OCI-M1 (cell line): ENCODE measurements at regions not wholly inside any gene's neighbourhood (a gene's known extent, or its start where the extent isn't known, plus 50 kb on each side); places are given as distances from the start of the nearest gene placed in this dataset.
"Not testable (repeated sequence)": the region's sequence is repeated elsewhere in the genome, so short reads cannot be mapped to it uniquely, and the experiment has no call there.

Experiments used
- DNase-seq: peaks from one replicate; lab custom pipeline; 2025; lab: John Stamatoyannopoulos, UW

DNA sequence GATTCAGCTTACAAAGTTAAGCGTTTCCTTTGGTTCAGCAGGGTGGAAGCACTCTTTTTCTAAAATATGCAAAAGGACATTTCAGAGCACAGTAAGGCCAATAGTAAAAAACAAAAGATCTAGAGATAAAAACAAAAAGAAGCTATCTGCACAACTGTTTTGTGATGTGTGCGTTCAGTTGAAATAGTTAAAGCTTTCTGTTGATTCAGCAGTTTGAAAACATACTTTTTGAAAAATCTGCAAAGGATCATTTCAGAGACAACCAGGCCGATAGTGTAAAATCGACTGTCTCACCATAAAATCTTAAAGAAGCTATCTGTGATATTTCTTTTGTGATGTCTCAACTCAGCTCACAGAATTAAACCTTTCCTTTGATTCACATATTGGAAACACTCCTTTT lies 300.0 kb upstream of the ALG10B start:
- no peak for DNase-seq

- DNase-seq, result no peak
Measured at GRCh38 chr12:38025916-38026315, 290.7 kb upstream of the ALG10B start.

DNA sequence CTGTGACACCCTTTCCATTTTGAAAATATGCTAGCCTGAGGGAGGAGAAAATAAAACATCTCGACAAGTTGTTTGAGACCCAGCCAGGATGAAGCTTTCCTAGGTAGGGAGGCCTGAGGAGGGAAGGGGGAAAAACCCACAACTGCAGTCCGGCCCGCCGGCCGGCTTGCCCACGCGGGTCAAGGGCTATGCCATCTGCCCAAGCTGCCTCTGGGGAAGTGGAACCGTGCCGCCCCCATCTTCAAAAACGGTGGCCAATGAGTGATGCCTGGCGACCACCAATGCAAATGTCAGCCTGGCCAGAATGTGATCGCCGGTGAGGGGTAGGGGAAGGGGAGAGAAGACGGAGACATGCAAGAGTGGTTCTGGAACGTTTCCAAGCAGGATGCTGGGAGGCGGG lies 263.5 kb upstream of the ALG10B start:
- no peak for DNase-seq

- DNase-seq, result peak; percentile 78
Measured at GRCh38 chr12:38053655-38054464, 262.7 kb upstream of the ALG10B start.

DNA sequence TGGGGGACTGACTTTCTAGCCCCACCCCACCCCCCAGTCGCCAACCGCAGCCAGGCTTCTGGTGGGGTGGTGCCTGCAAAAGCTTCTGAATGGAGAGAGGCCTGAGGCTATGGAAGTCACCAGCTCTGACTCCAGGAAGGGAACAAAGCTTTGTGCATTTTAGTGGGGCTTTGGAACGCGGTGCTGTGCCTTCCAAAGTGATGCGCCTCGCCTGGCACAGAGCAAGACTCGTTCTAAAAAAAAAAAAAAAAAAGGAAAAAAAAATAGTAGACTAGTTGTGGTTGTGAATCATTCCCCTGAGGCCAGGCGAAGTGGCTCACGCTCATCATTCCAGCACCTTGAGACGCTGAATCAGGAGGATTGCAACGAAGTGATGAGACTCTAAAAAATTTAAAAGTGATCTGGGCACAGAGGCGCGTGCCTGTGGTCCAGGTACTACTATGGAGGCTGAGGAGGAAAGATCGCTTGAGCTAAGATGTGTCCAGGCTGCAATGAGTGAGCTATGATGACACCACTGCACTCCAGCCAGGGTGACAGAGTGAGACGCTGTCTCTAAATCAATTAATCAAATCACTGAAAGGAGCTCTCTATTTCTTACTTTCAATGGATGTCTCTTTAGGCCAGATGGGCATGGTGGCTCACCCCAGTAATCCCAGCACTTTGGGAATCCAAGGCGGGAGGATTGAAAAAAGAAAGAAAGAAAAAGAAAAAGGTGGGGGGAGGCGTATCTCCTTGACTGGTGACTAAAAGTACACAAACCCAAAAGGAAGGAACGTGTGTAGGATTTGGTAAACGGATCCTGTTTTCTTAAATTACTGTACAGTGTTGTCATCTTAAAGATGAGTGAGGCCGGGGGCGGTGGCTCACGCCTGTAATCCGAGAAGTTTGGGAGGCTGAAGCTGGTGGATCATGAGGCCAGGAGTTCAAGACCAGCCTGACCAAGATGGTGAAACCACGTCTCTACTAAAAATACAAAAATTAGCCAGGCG lies 259.6 kb upstream of the ALG10B start:
- DNase-seq, result no peak

- DNase-seq, result no peak
Measured at GRCh38 chr12:38099686-38100085, 216.9 kb upstream of the ALG10B start.

DNA sequence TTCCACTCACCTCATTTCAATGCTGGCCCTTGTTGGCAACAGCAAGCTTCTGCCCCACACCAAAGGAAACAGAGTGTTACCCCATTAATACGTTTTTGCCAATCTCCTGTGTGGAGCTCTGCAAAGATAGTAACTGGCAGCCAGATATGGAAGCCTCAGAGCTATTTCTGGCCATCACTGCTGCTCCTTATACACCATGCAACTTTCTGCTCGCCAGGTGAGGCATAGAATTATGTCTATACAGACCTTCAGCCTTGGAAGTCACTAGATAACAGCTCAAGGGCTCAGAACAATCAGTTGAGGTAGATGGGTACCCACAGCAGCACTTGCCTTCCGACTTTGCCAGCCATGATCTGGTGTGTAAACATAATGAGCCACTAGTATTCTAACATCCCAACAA lies 214.8 kb upstream of the ALG10B start:
- no peak for DNase-seq

DNA sequence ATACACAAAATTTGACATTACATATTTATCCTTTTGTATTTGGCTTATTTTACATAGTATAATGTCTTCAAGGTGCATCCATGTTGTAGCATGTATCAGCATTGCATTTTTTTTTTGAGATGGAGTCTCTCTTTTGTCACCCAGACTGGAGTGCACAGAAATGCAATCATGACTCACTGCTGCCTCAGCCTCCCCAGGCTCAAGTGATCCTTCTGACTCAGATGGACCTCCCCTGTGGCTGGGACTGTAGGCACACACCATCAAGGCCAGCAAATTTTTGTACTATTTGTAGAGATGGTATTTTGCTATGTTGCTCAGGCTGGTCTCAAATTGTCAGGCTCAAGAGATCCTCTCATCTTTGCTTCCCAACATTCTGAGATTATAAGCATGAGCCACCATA lies 214.4 kb upstream of the ALG10B start:
- DNase-seq, result no peak

GRCh38 chr12:38110026-38110699 lies 206.4 kb upstream of the ALG10B start:
- DNase-seq, result no peak

DNA sequence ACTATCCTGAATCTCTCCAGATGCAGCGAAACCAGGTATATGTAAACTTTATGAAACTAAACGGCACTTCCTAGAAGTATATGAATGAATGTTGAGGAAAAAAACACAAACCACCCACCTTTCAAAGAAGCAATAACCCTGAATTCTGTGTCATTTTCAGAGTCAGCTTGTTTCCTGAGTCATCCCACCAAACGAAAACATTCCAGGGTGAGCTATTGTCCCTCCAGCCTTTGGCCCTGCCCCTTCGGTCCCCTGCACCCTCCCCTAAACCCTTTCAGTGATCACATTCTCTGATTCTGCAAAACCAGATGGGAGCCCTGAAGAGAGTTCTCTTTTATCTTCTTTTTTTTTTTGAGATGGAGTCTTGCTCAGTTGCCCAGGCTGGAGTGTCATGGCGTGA lies 202.6 kb upstream of the ALG10B start:
- no peak for DNase-seq

GRCh38 chr12:38116968-38117367 lies 199.6 kb upstream of the ALG10B start:
- no peak for DNase-seq

- DNase-seq, result no peak
Measured at GRCh38 chr12:38118632-38119031, 197.9 kb upstream of the ALG10B start.

- DNase-seq, result no peak
Measured at GRCh38 chr12:38120438-38120837, 196.1 kb upstream of the ALG10B start.

- not testable (repeated sequence) for DNase-seq
Measured at GRCh38 chr12:38123028-38123427, 193.5 kb upstream of the ALG10B start.

GRCh38 chr12:38123566-38124246 lies 192.9 kb upstream of the ALG10B start:
- no peak for DNase-seq

- no peak for DNase-seq
Measured at GRCh38 chr12:38124247-38125012, 192.1 kb upstream of the ALG10B start.

DNA sequence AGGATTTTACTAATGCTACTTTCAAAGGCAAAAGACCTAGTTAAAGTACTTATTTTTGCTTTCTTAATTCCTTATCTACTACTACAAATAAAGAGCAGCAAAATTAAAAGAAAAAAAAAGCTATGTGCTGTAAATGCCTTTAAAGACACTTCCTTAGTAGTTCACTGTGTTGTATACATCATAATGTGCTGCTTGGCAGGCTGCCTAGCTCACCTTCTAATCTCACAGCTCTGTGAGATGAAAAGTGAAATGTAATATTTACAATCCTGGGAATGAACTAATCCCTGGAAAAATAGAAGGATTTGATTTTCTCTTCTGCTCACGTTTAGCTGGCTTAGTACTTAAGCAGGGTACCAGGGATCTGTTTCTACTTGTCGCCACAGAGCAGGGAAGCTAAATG lies 184.4 kb upstream of the ALG10B start:
- no peak for DNase-seq

DNA sequence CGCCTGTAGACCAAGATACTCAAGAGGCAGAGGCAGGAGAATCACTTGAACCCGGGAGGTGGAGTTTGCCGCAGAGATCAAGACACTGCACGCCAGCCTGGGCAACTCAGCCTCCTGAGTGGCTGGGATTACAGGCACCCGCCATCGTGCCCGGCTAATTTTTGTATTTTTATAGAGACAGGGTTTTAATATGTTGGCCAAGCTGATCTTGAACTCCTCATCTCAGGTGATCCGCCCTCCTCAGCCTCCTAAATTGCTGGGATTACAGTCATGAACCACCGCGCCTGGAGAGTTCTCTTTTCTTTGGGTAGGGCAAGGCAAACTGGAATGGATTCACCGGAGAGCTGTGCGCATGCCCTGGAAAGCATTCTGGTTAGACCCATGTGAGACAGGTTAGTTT lies 179.3 kb upstream of the ALG10B start:
- no peak for DNase-seq

DNA sequence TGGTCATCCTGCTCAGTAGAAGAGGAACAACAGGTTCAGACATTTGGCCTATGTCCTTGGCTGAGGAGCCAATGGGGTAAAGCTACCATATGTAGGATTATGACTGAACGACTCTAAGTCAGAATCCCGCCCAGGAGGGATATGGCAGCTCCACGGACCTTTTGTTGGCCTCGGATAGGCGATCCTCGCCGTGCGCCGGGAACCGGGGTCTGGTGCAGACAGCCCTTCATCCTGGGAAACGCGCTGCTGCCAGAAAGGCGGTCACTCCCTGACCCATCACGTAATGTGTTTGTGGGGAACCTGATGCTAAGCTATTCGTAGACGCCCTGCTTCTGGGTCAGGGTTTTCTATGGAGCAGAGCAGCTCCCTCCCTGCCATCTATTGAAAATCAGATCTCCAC lies 178.9 kb upstream of the ALG10B start:
- DNase-seq, result no peak

DNA sequence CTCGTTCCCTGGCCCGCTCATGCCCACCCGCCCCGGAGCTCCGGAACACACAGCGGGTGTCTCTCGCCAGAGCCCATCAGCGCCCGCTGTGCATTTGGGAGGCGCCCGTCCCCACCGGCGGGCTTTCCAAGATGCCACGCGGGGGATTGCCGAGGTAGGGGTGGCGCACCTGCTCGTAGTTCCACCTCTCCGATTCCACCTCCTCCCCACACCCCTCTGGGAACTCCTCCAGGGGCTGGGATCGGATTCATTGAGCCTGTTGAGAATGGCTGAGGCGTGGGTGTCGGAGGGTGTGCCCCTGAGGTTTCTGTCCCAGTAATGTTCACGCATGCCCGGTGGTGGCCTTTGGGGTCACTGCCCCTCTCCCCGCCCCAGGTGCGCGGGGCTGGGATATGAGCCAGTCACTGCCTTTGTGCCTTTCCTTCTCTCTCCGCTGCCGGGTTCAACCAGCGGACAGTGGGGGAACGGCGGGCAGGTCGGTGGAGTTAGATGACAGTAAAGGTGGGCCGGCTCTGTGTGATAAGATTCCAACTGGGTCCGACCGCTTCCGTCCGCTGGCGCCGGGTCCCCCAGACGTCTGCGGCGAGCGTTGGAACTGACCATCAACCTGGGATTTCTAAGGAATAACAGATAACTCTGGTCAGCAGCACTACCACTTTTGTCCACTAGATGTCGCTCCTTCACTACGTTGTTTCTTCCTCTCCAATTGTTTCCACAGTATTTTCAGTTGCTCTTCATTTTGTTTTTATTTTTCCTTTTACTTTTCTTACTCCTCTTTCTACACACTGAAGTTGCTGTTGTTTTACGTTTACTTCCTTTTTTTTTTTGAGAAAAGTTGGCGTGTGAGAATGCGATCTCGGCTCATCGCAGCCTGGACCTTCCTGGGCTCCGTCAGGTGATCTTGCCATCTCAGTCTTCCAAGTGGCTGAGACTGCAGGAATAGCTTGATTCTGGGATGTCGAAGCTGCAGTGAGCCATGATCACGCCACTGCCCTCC lies 178.1 kb upstream of the ALG10B start:
- DNase-seq, result peak; percentile 86
